ENCODE measurements at regions not wholly inside any gene's neighbourhood (a gene's known extent, or its start where the extent isn't known, plus 50 kb on each side); places are given as distances from the start of the nearest gene placed in this dataset.

GRCh38 chr13:63010072-63010658 is 1594.5 kb upstream of the PCDH20 start:
- no peak for ATAC-seq
- intact Hi-C loops (cut with DNase I): no loop called here

GRCh38 chr13:63005625-63006024 is 1590.0 kb upstream of the PCDH20 start:
- intact Hi-C loops (cut with DNase I): no loop called here
- ATAC-seq: no peak
- no peak for DNase-seq (ENCODE audit: missing footprints)

More at GRCh38 chr13:63010072-63010658, 1594.5 kb upstream of the PCDH20 start:
- DNase-seq (ENCODE audit: missing footprints): no peak

- DNase-seq (ENCODE audit: missing footprints) (no peak), ATAC-seq (no peak)
- intact Hi-C loops (cut with DNase I): no loop called here
Measured at GRCh38 chr13:62997696-62998095, 1582.0 kb upstream of the PCDH20 start.

GRCh38 chr13:62997038-62997599 is 1581.5 kb upstream of the PCDH20 start:
- intact Hi-C loops (cut with DNase I): no loop called here
- no peak for DNase-seq (ENCODE audit: missing footprints)
- no peak for ATAC-seq

GRCh38 chr13:62973804-62974203 is 1558.2 kb upstream of the PCDH20 start:
- DNase-seq (ENCODE audit: missing footprints) (no peak), ATAC-seq (no peak)
- intact Hi-C loops (cut with DNase I): no loop called here

- intact Hi-C loops (cut with DNase I): no loop called here
- no peak for DNase-seq (ENCODE audit: missing footprints)
- no peak for ATAC-seq
Measured at GRCh38 chr13:62964522-62964921, 1548.9 kb upstream of the PCDH20 start.

GRCh38 chr13:62960723-62961122 is 1545.1 kb upstream of the PCDH20 start:
- DNase-seq (ENCODE audit: missing footprints) (no peak), ATAC-seq (no peak)
- intact Hi-C loops (cut with DNase I): no loop called here

- ATAC-seq (no peak), DNase-seq (ENCODE audit: missing footprints) (no peak)
- intact Hi-C loops (cut with DNase I): no loop called here
Measured at GRCh38 chr13:62933809-62934208, 1518.2 kb upstream of the PCDH20 start.

- DNase-seq (ENCODE audit: missing footprints): no peak
- intact Hi-C loops (cut with DNase I): no loop called here
- ATAC-seq: no peak
Measured at GRCh38 chr13:62932256-62932883, 1516.7 kb upstream of the PCDH20 start.

GRCh38 chr13:62931853-62932252 is 1516.2 kb upstream of the PCDH20 start:
- intact Hi-C loops (cut with DNase I): no loop called here
- ATAC-seq (no peak), DNase-seq (ENCODE audit: missing footprints) (no peak)

- intact Hi-C loops (cut with DNase I): no loop called here
- DNase-seq (ENCODE audit: missing footprints): no peak
- ATAC-seq: no peak
Measured at GRCh38 chr13:62924395-62924794, 1508.7 kb upstream of the PCDH20 start.

- intact Hi-C loops (cut with DNase I): no loop called here
- DNase-seq (ENCODE audit: missing footprints) (no peak), ATAC-seq (no peak)
Measured at GRCh38 chr13:62920159-62920558, 1504.5 kb upstream of the PCDH20 start.

- DNase-seq (ENCODE audit: missing footprints): no peak
- intact Hi-C loops (cut with DNase I): no loop called here
- no peak for ATAC-seq
Measured at GRCh38 chr13:62919491-62919890, 1503.8 kb upstream of the PCDH20 start.

GRCh38 chr13:62910541-62911060 is 1495.0 kb upstream of the PCDH20 start:
- DNase-seq (ENCODE audit: missing footprints) (no peak), ATAC-seq (no peak)
- intact Hi-C loops (cut with DNase I): no loop called here

GRCh38 chr13:62908321-62908720 is 1492.7 kb upstream of the PCDH20 start:
- no peak for ATAC-seq
- no peak for DNase-seq (ENCODE audit: missing footprints)
- intact Hi-C loops (cut with DNase I): no loop called here

GRCh38 chr13:62906896-62907295 is 1491.2 kb upstream of the PCDH20 start:
- no peak for DNase-seq (ENCODE audit: missing footprints)

GRCh38 chr13:62906469-62906868 is 1490.8 kb upstream of the PCDH20 start:
- DNase-seq (ENCODE audit: missing footprints): no peak
- ATAC-seq: no peak

More at GRCh38 chr13:62906896-62907295, 1491.2 kb upstream of the PCDH20 start:
- intact Hi-C loops (cut with DNase I): no loop called here
- no peak for ATAC-seq

GRCh38 chr13:62887046-62887445 is 1471.4 kb upstream of the PCDH20 start:
- DNase-seq (ENCODE audit: missing footprints): no peak
- no peak for ATAC-seq
- intact Hi-C loops (cut with DNase I): no loop called here

More at GRCh38 chr13:62906469-62906868, 1490.8 kb upstream of the PCDH20 start:
- intact Hi-C loops (cut with DNase I): no loop called here

GRCh38 chr13:62879071-62879470 is 1463.4 kb upstream of the PCDH20 start:
- intact Hi-C loops (cut with DNase I): no loop called here
- DNase-seq (ENCODE audit: missing footprints) (no peak), ATAC-seq (no peak)

- intact Hi-C loops (cut with DNase I): no loop called here
- no peak for ATAC-seq
- no peak for DNase-seq (ENCODE audit: missing footprints)
Measured at GRCh38 chr13:62875118-62875640, 1459.5 kb upstream of the PCDH20 start.

Measured in Right ventricle myocardium inferior (tissue), 1 donor.